ENCODE measurements at regions not wholly inside any gene's neighbourhood (a gene's known extent, or its start where the extent isn't known, plus 50 kb on each side); places are given as distances from the start of the nearest gene placed in this dataset.
A peak's percentile ranks its signal among the peaks of the same experiment; 100 is the strongest.

DNA sequence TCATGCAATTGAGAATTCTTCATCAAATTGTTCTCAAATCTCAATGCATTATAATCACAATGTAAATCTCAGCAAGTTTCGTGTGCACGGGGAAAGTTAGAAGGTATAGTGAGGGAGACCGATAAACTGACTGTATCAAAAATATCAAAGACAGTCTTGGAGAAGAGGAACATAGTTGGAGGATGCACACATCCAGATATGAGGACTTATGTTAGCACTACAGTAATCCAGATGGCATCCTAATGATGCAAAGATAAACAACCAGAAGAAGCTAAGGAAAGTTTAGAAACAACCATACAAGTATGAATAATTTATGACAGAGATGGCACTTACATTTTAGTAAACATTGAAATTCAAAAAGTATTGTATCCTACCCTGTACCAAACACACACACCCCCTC lies 760.1 kb downstream of the RPS29 start:
- DNase-seq, result no peak

DNA sequence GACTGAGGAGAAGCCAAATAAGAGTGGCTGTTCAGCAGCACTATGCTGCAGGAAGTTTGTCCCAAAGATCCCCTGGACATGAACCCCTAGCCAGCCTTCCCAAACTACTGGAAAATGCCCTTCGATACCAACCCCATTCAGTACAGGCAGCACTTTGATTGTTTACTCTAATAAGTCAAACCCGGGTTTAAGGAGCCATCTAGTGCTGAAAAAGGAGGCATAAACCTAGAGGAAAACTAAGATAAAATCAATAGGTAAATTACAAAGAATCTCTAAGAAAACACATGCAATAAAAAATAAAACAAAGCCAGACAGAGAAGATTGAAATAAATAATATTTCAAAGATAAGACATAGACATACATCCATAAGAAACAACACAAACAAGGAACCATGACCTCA lies 771.6 kb downstream of the RPS29 start:
- DNase-seq, result no peak

DNA sequence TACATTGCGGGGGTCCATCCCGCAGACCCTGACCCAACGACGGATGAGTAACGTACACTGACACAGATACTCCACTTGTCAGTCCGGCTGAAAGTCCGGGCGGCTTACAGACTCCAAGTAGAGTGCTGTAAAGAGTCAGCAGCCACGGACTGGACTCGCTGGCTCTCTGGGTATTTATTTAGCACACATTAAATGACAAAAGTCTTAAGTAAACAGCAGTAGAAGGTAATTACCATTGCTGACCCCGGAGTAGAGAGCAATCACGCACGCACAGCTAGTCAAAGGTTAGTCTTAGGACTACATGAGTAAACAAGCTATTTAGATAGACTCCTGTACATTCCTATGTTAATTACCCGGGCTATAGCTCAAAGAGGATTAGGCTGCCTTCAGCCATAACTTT lies 780.9 kb downstream of the RPS29 start:
- DNase-seq, result peak; percentile 29

DNA sequence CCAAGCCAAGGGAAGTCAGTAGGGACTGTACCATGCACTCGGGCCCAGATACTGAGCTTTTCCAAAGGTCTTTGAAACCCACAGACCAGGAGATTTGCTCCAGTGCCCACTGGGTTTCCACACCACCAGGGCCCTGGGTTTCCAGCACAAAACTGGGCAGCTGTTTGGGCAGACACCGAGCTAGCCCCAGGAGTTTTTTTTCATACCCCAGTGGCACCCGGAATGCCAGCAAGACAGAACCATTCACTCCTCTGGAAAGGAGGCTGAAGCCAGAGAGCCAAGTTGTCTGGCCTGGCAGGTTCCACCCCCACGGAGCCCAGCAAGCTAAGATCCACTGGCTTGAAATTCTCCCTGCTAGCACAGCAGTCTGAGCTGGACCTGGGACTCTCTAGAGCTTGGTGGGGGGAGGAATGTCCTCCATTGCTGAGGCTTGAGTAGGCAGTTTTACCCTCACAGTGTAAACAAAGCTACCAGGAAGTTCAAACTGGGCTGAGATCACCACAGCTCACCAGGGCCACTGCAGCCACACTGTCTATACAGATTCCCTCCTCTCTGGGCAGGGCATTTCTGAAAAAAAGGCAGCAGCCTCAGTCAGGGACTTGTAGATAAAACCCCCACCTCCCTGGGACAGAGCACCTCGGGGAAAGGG lies 793.7 kb downstream of the RPS29 start:
- DNase-seq, result peak; percentile 42

DNA sequence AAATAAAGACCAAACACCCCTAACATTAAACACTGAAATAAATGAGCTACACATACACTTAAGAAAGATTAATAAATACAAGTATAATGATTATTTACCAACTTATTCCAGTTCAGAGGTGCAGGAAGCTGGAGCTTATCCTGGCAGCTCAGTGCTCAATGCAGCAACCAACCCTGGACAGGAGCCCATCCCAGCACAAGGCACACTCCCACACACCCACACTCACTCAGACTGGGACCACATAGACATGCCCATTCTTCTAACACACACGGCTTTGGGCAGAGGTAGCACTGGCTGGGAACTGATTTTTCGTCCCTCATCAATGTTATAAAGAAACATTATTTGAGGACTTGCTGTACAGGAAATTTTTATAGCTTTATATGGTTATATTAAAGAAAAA lies 797.4 kb downstream of the RPS29 start:
- DNase-seq, result no peak

DNA sequence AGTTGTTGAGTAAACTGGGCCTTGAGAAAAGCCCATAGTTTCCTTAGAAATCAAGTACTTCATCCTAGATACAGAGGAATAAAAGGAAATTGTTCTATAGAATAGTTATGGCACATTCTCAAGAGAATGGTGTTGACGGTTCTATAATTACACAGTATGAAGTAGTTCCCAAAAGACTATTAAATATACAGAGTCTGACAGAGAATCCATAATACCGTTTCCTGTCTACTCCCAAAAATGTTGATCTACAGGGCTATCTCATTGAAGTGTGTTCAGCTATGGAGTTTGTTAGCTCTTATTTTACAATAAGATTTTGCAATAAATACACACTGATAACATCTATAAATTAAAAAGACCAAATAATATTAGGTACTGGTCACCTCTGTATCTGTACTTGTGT lies 799.7 kb downstream of the RPS29 start:
- peak; percentile 44 for DNase-seq

DNA sequence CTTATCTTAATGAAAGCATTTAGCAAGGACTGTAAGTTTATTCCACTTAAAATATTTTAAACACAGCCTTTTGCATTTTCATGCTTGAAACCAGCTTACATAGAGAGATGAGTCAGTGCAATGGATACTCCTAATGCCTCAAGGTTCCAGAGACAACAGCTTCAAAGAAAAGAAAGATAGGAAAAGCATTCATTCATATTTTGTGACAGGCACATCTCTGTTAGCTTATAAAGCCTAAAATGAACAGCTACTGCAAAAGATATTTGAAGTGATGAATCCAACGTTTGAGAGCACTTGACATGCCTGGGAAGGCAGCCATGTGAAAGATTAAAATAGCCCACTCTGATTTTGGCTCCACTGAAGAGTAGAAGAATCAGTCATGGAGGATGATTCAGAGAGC lies 814.5 kb downstream of the RPS29 start:
- DNase-seq, result no peak

DNA sequence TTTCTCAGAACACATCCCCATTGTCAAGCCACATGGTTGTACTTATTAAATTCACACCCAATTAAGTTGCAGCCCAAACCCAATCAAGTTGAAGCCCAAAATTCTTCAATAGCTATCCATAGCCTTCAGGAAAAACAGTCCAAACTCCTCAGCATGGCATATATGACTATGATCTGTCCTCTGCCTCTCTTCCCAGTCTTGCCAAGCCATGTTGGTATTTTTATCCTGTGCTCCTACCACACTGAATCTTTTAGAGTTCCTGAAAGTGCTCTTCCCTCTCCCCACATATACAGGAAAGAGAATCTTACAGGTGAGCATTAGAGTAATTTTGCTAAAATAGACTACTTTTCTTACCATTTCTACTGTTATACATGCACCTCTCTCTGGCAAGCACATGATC lies 834.9 kb downstream of the RPS29 start:
- no peak for DNase-seq

DNA sequence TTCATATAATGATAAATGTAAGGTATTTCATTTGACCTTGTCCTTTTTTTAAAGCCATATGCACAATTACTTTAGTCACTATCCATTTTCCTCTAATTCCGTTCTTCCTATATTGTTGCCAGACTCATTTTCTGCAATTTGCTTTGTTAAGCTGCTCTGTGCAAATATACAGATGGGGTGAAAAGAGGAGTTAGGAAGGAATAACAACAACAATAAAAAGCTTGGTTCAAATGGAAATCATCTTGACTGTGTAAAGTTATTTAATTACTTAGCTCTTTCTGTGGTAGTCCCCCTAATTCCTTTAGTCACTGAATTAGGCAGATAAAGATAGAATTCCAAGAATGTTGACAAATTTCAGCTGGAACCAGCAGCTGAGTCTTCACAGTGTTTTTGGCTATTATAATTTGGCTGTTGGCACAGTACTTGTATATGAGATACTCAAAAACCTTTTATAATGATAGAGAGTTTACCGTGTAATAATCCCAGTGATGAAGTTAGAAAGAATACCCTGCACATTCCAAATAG lies 838.0 kb downstream of the RPS29 start:
- DNase-seq, result no peak

DNA sequence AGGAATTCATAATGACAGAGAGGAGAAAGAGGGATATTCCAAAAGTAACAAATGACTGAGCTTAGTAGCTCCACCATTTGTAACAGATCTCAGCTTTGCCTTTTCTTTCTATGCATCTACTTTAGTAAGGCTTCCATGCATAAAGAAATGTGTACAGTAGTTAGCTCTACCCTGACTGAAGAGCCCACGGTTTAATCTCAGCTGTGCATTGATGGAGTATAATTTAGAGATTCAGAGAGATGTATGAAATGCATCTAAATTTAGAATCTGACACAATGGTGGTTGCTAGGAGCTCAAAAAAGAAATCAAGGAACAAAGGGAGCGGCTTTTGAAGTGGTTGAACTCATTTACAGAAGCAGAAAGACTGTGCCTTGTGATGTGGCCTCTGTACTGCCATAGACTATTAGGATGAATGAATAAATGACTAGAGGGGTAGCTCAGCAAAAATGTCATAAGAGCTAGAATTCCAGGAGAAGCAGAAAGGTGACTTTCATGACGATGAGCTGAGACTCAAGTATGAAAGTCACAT lies 838.6 kb downstream of the RPS29 start:
- DNase-seq, result peak; percentile 56

DNA sequence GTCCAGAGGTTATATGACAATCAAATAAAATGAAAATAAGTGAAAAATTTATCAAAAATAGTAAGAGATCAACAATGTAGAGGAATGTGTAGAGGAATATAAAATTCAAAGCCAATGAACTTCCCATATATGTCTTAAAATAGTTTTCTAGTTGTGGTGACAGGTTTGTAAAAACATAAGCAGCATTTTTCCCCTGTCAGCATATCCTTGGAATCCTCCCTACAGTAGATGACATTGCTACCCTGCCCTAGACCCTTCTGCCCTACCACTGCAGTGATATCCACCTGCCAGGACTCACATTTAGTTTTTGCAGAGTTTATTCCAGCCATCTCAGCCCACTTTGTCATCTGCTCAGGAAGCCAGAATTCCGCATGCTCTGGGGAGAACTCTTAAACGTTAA lies 842.0 kb downstream of the RPS29 start:
- DNase-seq, result no peak

DNA sequence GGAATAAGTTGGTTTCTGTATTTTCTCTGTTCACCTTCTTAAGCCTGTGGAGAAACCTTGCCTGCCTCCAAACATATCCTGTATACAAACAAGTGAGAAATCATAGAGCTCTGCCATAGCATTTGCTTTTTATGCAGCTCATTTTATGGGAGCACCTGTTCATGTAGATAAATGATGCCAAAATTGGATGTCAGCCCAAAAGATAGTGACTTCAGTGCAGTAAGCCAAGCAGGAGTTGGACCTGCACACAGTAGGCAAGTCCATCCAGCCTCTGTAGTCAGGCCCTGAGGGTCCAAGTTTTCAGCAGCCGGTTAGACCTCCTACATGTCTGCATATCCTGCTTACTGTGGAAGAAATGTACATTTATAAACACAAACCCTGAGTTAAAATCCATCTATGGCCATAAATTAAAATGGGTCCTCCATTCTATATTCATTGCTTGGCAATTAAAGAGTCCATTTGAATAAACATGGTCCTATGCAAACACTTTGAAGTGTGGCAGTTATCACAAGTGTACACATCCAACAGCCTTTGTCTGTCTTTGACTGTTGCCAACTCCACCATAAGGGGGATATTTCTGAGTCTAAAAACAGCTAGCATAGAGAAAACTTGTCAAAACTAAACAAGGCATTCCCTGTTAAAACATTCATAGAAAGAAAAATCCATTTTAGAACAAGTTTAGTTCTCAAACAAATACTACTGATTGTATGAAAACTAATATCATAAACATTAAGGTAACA lies 847.8 kb downstream of the RPS29 start:
- DNase-seq, result peak; percentile 60

DNA sequence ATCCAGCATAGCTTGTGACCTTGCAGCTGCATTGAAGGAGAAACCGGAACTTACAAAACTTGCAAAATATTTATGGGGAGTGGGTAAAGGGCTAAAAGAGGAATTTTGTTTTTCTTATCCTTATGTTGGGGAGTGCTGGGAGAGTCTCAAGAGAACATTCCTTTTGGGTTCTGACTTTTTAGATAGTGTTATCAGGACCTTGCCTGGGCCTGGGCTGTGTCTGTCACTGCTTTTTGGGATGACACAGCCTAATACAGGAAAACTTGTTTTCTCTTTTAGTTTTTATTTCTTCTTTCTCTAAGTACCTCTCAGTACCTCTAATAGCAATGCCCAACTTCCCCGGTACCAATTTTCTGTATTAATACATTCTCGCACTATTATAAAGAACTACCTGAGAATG lies 850.6 kb downstream of the RPS29 start:
- DNase-seq, result no peak

DNA sequence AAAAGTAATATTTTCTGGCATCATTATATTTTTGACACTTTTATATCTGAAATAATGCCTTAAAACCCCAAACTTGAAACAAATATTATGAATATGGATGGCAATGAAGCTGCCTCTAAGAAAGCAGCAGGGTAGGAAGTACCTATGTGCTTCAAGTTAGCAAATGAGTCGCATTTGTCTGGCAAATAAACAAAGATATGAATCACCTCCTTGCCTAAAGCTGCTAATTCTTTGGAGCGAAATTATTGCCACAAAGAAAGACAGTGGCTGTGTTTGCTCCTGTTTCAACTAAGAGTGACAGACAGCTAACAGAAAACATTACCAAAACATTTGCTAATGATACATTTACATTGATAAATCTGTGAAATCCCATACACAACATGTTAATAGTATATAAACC lies 854.9 kb downstream of the RPS29 start:
- DNase-seq, result no peak

DNA sequence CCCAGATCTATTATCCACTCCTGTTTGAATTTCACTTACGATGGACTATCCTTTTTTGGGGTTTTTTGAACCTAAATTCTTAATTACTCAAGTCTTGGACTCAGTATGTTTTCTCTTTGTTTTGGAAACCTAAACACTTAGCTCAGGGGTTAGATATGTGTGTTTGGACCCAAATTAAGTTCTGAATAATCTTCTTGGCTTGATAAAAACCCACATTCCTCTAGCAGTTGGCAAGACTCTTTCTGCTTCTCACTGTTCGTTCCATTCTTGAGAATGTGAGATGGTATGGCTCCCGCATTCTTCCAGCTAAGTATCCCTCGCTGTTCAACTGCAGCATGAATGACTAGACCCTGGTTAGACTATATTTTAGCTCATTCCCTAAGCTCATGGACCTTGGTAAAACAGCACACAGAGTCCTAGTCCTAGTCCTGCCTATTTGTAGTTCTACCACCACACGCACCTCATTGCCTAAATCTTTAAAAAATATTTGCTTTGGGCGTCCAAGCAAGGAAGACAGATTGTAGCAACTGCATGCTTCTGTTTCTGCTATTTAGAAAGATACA lies 860.0 kb downstream of the RPS29 start:
- DNase-seq, result no peak

DNA sequence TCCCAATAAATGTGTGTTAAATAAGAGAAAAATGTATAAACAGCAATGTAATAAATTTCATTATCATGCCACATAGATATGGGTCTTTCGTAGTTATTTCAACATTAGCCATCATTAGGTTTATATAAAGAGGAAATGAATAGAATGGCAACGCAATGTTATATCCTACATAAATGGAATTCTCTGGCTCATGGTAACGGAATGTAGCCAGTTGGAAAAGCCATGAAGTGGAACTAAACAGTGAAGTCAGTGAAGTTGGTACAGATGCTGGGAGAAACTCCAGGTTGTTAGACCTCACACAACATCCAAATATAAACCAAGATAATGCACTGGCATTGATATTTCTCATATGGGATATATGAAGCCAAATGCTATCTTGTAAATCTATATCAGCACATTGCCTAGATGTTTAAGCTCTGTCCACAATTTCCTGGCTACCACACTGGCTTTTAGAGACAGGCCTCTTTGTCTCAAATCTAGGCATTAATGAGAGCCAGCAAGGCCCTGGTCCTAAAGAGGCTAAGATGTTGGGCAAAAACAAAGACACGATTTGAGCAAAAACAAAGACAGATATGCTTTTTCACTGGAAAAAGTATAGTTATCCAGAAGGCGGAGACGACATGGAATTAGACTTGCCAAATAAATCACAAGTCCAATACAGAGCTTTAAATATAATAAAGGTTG lies 861.0 kb downstream of the RPS29 start:
- DNase-seq, result no peak

DNA sequence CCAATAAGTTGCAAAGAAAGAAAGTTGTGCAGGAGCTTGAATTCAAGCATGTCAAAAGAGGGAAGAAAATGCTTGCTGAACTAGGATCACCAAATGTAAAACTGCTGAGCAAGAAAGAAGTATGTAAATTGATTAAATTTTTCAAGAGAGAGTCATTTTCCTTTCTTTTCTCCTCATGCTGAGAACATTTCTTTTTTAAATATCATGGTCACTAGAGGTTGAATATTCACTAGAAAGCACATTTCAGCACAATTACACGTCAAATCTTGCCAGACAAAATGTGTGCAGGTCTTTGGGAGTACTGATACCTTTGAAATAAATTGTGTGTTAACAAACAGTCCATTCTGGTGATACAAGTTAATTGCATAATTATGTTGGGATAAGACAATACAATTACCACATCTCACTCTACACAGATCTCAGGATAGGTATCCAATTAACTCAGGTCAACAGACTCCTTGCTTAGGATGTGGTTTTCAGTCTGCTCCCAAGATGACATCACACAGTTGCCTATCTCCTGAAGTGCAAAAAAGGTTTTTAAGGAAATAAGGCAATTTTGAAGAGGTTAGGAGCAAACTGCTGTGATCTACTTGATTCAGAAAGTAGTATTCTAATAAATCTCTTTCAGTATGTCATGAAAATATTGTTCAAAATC lies 862.2 kb downstream of the RPS29 start:
- DNase-seq, result no peak

DNA sequence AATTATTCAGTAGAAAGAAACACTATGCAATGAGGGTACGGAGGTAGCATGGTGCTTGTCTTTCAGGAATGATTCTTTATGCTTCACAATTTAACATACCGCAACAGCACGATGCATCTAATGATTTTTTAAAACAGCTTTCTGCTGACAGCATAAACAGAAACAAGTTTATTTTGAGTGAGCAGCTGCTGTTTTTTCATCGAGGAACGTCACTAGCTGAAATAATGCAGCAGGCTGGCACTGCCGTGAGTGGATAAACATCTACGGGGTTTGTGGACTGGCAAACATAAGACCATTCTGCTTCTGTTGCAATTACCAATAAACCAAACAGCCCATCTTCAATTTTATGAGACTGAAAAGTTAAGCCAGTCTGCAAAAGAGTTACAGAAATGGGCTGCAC lies 871.8 kb downstream of the RPS29 start:
- no peak for DNase-seq

DNA sequence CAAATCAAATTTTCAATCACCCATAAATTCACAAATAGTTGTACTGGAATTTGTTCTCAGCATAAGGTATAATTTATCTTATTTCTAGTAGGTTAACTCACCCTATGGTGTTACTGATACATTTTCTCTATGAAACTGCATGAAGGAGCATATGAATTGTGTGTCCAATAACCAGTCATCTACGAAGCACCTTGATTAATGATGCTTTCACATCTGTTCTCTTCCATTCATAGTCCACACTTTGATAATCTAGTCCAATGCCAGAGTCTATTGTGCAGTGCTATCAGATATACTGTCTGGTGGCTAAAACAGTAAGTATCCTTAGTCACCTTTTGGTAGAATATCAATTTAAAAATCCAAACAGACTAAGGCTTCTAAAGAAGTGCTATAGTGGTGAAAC lies 876.0 kb downstream of the RPS29 start:
- DNase-seq, result no peak

DNA sequence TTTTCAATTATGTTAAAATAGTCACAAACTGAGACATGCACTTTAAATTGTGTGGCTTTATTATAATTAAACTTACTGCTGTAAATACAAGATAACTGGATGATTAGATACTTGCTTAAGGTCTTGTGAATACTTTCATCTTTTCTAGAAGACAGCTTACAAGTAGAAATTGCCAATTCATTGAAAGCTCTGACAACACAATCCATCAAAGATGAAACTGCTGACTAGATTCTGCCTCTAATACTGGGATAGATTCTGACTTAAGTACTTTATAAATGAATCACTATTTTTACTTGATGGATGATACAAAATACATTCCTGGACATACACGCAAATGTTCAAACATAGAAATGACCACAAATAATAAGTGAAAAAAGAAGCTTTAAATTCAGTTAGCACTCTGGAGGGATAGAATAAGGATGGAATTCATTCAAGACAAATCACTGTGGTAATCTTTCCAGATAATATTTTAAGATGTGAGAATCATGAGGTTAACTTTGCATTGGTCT lies 876.8 kb downstream of the RPS29 start:
- DNase-seq, result no peak

DNA sequence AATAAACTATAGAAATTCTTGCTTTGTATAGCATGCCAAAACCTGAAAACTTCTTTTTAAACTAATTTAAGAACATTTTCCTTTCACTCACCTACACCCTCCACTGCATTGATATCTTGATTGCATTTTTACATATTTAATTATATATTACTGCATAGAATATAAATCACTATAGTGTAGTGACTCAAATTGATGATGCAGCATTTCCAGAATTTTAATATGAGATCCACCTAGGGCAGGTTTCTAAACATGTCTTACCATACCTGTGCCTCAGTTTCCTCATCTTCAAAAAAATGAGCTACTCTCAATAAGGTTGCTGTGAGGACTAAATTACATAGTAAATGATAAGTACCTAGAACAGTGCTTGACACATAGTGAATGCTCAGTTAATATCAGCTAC lies 881.5 kb downstream of the RPS29 start:
- DNase-seq, result no peak

DNA sequence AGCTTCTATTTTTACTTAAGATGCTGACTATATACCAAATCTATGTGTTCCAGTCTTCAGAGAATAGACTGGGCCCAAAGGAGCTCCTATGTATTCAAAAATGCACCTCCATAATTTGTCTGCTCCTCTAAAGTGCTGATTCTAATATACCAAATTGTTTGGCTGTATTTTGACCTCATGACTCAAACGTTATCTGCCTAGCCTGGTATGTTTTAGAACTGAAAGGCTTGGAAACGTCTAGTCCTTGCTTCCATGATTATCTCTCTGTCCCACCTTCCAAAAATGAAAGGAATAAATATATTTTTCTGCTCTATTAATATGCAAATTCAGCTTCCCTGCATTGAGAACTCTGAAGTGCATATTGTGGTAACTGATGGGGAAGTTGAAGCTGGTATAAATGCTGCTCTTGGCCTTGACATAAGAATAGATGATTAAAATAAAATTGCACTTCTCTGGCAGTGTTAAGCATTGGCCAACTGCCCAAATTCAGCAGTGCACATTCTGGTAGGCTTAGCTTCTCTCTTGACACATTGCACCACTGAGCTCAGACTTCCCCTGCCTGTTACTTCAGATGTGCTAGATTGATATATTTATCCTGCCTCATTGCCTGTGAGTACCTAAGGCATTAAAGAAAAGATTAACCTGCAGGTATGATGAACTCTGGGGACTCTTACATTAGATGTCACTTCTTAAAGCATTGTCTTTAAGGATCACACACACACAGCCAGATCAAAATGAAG lies 882.3 kb downstream of the RPS29 start:
- no peak for DNase-seq

All from DMS153 (cell line).